Stimulated activated CD4-positive, alpha-beta T cell treated with anti-CD3 and anti-CD28 coated beads, Interleukin-15, amount 100 ng/mL, for 48 hours (primary cell): ENCODE measurements at regions not wholly inside any gene's neighbourhood (a gene's known extent, or its start where the extent isn't known, plus 50 kb on each side); places are given as distances from the start of the nearest gene placed in this dataset.
"Not testable (repeated sequence)": the region's sequence is repeated elsewhere in the genome, so short reads cannot be mapped to it uniquely, and the experiment has no call there.

Source experiments
- DNase-seq, 2 donors: peaks; one replicate each; pipeline ENCODE4 v3.0.0-alpha.2; 2020; ENCODE audit warnings: low read depth in 2 of 2

DNA sequence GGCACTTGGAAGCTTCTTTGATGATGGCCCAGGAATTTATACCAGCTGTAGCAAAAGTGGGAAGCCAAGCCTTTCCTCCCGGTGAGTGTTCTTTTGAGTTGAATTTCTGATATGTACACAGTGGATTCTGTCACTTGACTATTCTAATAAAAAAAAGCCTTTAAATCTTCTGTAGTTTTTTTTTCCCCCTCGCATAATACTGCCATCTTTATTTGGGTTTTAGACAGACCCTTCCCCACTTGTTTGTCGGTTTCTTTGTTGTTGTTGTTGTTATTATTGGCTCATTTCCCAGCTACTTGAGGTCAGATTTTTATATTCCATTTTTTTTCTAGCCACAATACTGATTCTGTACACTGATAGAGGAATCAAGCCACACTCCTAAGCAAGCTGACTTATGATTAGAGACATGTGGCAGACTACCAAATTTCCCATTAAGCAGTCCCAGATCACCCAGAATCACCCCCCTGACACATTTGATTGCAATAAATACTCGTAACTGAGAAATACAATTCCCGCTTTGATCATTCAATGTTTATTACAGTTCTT lies 122.4 kb upstream of the IL12A start:
- DNase-seq = no peak

DNA sequence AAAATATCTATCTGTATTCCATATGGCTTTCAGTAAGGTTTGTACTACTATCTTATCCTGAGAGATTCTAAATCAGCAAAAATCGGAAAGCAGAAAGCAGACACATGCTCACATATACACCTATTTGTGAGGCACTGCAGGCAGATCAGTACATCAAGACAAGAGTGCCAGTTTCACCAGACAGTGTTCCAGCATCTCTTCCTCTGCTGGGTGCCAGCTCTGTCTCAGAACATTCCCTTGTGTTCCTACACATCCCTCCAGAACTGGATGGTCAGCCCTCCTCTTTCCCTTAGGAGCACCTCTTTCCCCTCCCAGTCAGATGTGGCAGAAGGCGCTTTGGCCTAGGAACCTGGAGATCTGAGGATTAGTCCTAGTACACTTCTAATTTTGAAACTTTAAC lies 121.3 kb upstream of the IL12A start:
- no peak for DNase-seq

- DNase-seq = no peak
These were observed 117.9 kb upstream of the IL12A start for GRCh38 chr3:159870723-159871122.

DNA sequence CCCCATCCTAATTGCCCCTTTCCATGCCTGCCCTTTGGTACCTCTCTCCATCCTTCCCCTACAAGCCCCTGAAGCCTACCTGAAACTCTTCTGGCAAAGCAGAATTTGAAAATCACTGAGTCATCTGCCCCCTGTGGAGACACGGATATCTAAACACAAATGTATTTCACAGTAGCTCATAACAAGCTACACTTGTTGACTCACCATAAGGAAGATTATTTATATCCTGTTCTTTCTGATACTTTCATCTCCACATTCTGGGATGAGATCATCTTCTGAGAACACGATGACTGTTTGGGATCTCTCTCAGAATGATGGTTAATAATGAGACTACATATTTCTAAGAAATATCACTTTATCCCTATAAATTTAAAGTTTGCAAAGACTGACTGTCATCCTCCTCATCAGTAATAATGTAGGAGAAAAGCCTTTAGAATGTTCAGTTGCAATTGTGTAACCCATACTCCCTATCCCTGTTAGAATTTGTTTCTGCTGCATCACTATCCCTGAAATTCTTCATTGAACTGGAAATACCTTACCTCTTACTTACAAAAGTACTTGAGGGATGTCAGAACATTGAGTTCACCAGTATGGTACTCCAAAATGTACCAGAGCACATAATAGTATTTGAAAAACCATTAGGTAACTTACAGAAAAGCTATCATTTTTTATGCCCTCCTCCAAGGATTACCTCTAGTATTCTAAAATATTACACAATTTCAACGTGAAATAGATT lies 116.1 kb upstream of the IL12A start:
- DNase-seq = no peak

DNA sequence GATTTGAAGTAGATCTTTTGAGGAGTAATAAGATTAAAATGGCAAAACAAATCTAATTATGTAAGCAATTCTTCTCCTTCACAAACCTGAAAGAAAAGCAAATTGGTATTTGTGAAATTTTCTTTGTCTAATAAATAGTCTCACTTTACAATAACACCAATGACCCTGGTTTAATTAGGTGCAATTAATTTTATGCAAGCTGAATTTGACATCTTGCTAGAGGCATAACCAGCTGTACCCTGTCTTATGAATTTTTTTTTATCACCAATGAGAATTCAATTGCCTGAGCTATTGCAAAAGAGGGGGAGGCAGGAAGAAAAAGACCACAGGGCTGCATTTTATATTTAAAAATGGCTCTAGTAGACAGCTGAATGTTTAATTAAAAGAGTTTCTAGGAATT lies 113.5 kb upstream of the IL12A start:
- no peak for DNase-seq

DNA sequence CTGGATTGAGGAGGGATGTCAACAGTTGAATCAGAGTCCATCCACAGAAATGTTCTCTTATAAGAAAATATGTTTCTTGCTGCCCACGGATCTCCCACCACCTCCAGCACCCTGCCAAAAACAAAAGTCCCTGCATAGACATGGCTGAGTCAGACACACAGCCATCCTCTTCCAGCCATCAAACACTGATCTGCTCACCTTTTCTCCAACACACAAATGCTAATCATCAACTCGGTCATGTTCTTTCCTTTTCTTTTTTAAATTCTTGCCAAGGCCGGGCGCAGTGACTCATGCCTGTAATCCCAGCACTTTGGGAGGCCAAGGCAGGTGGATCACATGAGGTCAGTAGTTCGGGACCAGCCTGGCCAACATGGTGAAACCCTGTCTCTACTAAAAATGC lies 110.7 kb upstream of the IL12A start:
- DNase-seq = no peak

- no peak for DNase-seq
These were observed 109.5 kb upstream of the IL12A start for GRCh38 chr3:159879146-159879545.

DNA sequence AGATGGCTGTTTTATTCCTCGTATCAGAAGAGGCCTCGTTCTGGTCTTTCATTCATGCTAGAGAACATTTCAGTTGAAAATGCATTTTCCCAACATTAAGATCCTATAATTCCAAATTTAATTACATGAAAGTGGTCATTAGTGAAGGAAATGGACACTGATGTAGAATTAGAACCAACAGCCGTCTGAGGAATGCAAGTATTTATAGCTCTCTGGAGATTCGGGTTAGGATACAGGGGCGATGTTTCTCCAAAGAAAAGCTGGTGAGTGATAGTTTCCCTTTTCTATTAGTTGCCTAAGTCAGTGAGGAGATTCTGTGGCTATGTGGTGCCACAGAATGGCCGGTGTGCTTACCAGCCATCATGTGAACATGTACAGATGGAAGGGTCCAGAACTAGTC lies 109.0 kb upstream of the IL12A start:
- DNase-seq = no peak

- no peak for DNase-seq
These were observed 107.4 kb upstream of the IL12A start for GRCh38 chr3:159881208-159881607.

DNA sequence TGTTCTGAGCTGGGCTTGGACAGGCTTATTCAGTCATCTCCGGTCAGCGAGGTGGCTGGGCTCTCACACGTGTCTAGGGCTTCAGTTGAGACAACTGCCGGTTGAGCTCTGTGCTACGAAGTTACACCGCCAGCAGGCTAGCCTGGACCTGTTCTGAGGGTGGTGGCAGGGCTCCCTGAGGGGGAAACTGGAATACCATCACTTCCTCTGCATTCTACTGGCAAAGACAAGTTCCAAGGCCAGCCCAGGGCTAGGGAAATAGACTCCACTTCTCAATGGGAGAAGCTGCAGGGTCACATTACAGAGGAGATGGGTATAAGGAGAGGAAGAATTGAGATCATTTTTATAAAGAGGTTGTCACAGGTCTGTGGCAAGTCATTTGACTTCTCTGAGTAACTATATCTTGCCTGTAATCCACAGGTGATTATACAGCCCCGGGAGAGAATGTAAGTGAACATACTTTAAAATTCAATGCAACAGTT lies 106.8 kb upstream of the IL12A start:
- no peak for DNase-seq

GRCh38 chr3:159882367-159882766 lies 106.3 kb upstream of the IL12A start:
- no peak for DNase-seq

- DNase-seq = no peak
These were observed 105.5 kb upstream of the IL12A start for GRCh38 chr3:159882790-159883779.

DNA sequence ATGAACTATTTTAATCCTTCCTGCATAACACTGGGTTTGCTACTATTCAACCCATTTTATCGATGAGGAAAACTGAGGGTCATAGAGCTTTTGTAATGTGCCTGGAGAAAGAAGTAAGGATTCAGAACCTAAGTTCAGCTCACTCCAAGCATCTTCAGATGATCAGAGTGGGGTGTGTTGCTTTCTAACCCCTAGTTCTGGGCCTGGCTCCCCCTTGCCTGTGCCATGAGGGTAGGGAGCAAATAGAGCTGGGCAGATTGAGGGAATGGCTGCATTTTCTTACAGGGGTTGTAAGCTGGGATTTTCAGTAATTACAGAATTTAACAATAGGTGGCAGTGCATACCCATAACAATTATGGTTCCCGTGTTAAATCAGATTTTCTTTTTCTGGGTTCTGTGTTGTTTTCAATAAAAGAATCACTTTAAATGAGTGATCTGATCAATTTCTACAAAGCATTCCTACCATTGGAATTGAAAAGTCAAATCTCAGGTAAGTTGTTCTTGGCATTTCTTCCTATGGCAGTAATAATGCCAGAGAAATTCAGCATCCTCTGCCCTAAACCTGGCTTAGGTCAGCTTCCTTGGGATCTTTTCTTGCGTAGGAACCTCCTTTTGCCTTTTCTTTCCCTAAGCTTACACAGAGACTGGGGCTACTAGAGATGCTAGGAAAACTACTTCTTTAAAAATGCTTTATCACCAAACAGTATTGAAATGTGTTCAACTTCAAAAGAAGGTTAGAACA lies 103.8 kb upstream of the IL12A start:
- no peak for DNase-seq

- DNase-seq = no peak
These were observed 102.6 kb upstream of the IL12A start for GRCh38 chr3:159886050-159886449.

DNA sequence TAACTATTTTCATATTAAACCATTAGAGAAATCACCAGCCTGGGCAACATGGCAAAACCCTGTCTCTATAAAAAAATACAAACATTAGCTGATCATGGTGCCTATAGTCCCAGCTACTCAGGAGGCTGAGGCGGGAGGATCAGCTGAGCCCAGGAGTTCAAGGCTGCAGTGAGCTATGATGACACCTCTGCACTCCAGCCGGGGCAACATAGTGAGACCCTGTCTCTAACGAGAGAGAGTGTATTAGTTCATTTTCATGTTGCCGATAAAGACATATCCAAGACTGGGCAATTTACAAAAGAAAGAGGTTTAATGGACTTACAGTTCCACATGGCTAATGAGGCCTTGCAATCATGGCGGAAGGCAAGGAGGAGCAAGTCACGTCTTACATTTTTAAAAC lies 102.1 kb upstream of the IL12A start:
- DNase-seq = not testable (repeated sequence)

GRCh38 chr3:159887168-159887567 lies 101.5 kb upstream of the IL12A start:
- DNase-seq = no peak

- DNase-seq = no peak
These were observed 100.7 kb upstream of the IL12A start for GRCh38 chr3:159887911-159888310.

- DNase-seq = no peak
These were observed 96.4 kb upstream of the IL12A start for GRCh38 chr3:159892171-159892795.

GRCh38 chr3:159892801-159893200 lies 95.8 kb upstream of the IL12A start:
- DNase-seq = no peak

GRCh38 chr3:159894386-159894785 lies 94.2 kb upstream of the IL12A start:
- no peak for DNase-seq

DNA sequence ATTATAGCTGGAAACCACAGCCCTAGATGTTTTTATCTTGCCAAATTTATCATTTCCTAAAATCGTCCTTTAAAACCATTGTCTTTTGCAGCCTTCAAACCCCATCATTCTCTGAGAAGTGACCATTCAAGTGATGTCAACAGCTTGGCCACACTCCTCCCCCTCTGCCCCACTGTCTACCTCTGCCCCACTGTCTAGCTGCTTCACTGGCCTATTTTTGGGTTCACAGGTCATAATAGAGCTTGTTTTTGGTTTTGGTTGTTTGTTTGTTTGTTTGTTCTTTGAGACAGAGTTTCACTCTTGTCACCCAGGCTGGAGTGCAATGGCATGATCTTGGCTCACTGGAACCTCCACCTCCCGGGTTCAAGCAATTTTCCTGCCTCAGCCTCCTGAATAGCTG lies 93.2 kb upstream of the IL12A start:
- DNase-seq = no peak
